Gastrocnemius medialis (tissue), 4 donors: ENCODE measurements at regions not wholly inside any gene's neighbourhood (a gene's known extent, or its start where the extent isn't known, plus 50 kb on each side); places are given as distances from the start of the nearest gene placed in this dataset.

Source experiments
- POLR2A ChIP-seq, 2 donors: fragments of 450-650 bp; IDR thresholded peaks; one replicate each; pipeline ENCODE4 v1.6.1; 2017; ENCODE audit warnings: antibody characterized with exemption in 2 of 2, mild to moderate bottlenecking in 2 of 2, moderate library complexity in 2 of 2
- TF ChIP-seq, protein P1 (sequence below), 5 experiments: fragments of 450-650 bp in 3 of 5; fragments of 200-600 bp in 2 of 5; sonication (generic) in 2 of 5; IDR thresholded peaks in 4 of 5; conservative IDR thresholded peaks in 1 of 5; 1 replicate in 4 of 5; 2 replicates in 1 of 5; pipeline ENCODE4 v1.5.1; 2016 to 2019; ENCODE audit warnings: antibody characterized with exemption in 5 of 5, mild to moderate bottlenecking in 3 of 5, moderate library complexity in 3 of 5

DNA sequence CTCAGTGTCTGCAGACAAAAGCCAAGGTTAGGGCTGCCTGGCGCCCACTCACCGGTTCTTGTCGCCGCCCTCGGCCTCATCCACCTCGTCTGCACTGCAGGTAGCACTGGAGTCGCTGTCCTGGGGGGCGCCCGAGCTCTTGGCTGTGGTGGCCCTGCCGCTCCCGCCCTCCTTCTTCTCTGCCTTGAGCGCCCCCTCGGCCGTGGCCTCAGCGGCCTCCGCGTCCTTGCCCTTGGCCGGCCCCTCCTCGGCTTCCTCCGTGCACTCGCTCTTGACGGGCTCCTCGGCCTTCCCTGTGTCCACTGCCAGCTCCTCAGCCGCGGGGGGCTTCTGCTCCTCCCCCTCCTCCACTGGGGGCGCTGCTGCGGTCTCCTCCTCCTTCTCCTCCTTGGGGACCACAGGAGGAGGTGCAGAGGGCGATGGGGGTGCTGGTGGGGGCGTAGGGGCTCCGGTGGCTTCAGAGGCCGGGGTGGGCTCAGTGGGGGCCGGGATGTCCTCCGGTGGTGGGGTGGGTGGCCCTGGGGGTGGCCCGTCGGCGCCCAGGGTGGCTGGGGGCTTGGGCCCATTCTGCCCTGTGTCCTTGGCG is 77.2 kb downstream of the RFLNA start:
- TF ChIP-seq POLR2A (IDR thresholded peaks at IDR 0.05) = no peak
- TF ChIP-seq, protein P1, sequence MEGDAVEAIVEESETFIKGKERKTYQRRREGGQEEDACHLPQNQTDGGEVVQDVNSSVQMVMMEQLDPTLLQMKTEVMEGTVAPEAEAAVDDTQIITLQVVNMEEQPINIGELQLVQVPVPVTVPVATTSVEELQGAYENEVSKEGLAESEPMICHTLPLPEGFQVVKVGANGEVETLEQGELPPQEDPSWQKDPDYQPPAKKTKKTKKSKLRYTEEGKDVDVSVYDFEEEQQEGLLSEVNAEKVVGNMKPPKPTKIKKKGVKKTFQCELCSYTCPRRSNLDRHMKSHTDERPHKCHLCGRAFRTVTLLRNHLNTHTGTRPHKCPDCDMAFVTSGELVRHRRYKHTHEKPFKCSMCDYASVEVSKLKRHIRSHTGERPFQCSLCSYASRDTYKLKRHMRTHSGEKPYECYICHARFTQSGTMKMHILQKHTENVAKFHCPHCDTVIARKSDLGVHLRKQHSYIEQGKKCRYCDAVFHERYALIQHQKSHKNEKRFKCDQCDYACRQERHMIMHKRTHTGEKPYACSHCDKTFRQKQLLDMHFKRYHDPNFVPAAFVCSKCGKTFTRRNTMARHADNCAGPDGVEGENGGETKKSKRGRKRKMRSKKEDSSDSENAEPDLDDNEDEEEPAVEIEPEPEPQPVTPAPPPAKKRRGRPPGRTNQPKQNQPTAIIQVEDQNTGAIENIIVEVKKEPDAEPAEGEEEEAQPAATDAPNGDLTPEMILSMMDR (IDR thresholded peaks at IDR 0.05 in 4 of 5, conservative IDR thresholded peaks at IDR 0.05 in 1 of 5) = no peak
